Colon (tissue), 2 donors: ENCODE measurements at regions not wholly inside any gene's neighbourhood (a gene's known extent, or its start where the extent isn't known, plus 50 kb on each side); places are given as distances from the start of the nearest gene placed in this dataset.
"Not testable (repeated sequence)": the region's sequence is repeated elsewhere in the genome, so short reads cannot be mapped to it uniquely, and the experiment has no call there.

Source experiments
- FAIRE-seq: peaks from 2 replicates; lab custom pipeline; 2012; peaks lifted over from hg19 to GRCh38; lab: Jason Lieb, UNC
- donor health status: control.
- donor health status: control.

GRCh38 chr10:2623675-2624274, 443.6 kb upstream of the PFKP start:
- no peak for FAIRE-seq

- FAIRE-seq: no peak
These were observed 446.4 kb upstream of the PFKP start for GRCh38 chr10:2620827-2621521.

GRCh38 chr10:2619916-2620315, 447.4 kb upstream of the PFKP start:
- FAIRE-seq: no peak

GRCh38 chr10:2619472-2619871, 447.9 kb upstream of the PFKP start:
- no peak for FAIRE-seq

GRCh38 chr10:2618690-2619089, 448.7 kb upstream of the PFKP start:
- FAIRE-seq: no peak

- no peak for FAIRE-seq
These were observed 451.1 kb upstream of the PFKP start for GRCh38 chr10:2616215-2616614.

GRCh38 chr10:2611603-2612002, 455.7 kb upstream of the PFKP start:
- no peak for FAIRE-seq

GRCh38 chr10:2610946-2611345, 456.4 kb upstream of the PFKP start:
- FAIRE-seq: no peak

GRCh38 chr10:2604891-2605290, 462.5 kb upstream of the PFKP start:
- no peak for FAIRE-seq

- no peak for FAIRE-seq
These were observed 467.8 kb upstream of the PFKP start for GRCh38 chr10:2599571-2599970.

GRCh38 chr10:2592360-2593160, 474.8 kb upstream of the PFKP start:
- FAIRE-seq: no peak

- no peak for FAIRE-seq
These were observed 478.2 kb upstream of the PFKP start for GRCh38 chr10:2589196-2589595.

GRCh38 chr10:2584385-2584784, 483.0 kb upstream of the PFKP start:
- no peak for FAIRE-seq

GRCh38 chr10:2576892-2577291, 490.5 kb upstream of the PFKP start:
- no peak for FAIRE-seq

GRCh38 chr10:2575460-2575859, 491.9 kb upstream of the PFKP start:
- no peak for FAIRE-seq

GRCh38 chr10:2572611-2573010, 494.7 kb upstream of the PFKP start:
- no peak for FAIRE-seq

GRCh38 chr10:2556883-2557282, 510.5 kb upstream of the PFKP start:
- no peak for FAIRE-seq

- no peak for FAIRE-seq
These were observed 519.3 kb upstream of the PFKP start for GRCh38 chr10:2548071-2548470.

- FAIRE-seq: no peak
These were observed 519.7 kb upstream of the PFKP start for GRCh38 chr10:2547606-2548005.

GRCh38 chr10:2546894-2547293, 520.5 kb upstream of the PFKP start:
- FAIRE-seq: not testable (repeated sequence)

- FAIRE-seq: no peak
These were observed 523.4 kb upstream of the PFKP start for GRCh38 chr10:2543974-2544373.

GRCh38 chr10:2543142-2543886, 524.0 kb upstream of the PFKP start:
- no peak for FAIRE-seq

GRCh38 chr10:2541176-2541575, 526.2 kb upstream of the PFKP start:
- FAIRE-seq: no peak
